Activated naive CD4-positive, alpha-beta T cell treated with anti-CD3 and anti-CD28 coated beads, Interleukin-2, amount 10 ng/mL, durations not matched to agents 7 days and 5 days (primary cell): ENCODE measurements at regions not wholly inside any gene's neighbourhood (a gene's known extent, or its start where the extent isn't known, plus 50 kb on each side); places are given as distances from the start of the nearest gene placed in this dataset.

ENCODE experiments used
- CTCF ChIA-PET: fragments of 350-600 bp; sonication (Branson Sonifier 250); formaldehyde crosslinking; loops from one replicate; lab custom pipeline; 2021; ENCODE audit warnings: antibody characterized with exemption; lab: Charles Lee
- DNase-seq: peaks from one replicate; pipeline ENCODE4 v3.0.0-alpha.2; 2020
- H3K27ac Mint-ChIP-seq: one replicate; pipeline ENCODE4 v1.8.0; 2021; ENCODE audit warnings: mild to moderate bottlenecking, moderate library complexity, mixed read lengths
- H3K27me3 Mint-ChIP-seq: one replicate; pipeline ENCODE4 v1.8.0; 2021; ENCODE audit warnings: mild to moderate bottlenecking, mixed read lengths
- H3K36me3 Mint-ChIP-seq: one replicate; pipeline ENCODE4 v1.8.0; 2021; ENCODE audit warnings: mixed read lengths
- H3K4me1 Mint-ChIP-seq: one replicate; pipeline ENCODE4 v1.8.0; 2021; ENCODE audit warnings: mixed read lengths
- H3K4me3 Mint-ChIP-seq: one replicate; pipeline ENCODE4 v1.8.0; 2021; ENCODE audit warnings: mild to moderate bottlenecking, moderate library complexity, mixed read lengths
- H3K9me3 Mint-ChIP-seq: one replicate; pipeline ENCODE4 v1.8.0; 2021; ENCODE audit warnings: mixed read lengths

DNA sequence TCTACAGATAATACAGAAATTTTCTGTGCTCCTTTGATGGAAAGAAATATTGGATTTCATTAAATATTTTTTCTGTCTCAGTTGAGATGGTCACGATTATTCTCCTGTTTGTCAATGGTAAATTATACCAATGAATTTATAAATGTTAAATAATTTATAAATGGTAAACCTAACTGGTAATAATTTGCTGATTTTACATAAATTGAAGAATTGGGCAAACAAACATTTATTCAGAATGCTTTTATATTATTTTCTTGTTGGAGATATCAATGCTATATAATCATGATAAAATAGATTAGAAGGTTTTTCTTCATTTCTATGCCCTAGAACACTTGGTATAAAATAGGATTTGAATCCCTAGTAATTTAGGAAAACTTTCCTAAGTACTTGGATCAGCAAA lies 597.6 kb upstream of the IGFBP3 start:
- H3K4me3 Mint-ChIP-seq = no peak overlapping the region
- H3K36me3 Mint-ChIP-seq = no peaks in the 10 kb centered on the region
- CTCF ChIA-PET = no interaction called here
- H3K27ac Mint-ChIP-seq = no peak overlapping the region
- H3K9me3 Mint-ChIP-seq = peaks cover 4% of the 10 kb centered on the region
- H3K27me3 Mint-ChIP-seq = no peaks in the 10 kb centered on the region
- DNase-seq = no peak
- H3K4me1 Mint-ChIP-seq = no peaks in the 10 kb centered on the region

GRCh38 chr7:46515844-46516590 lies 594.9 kb upstream of the IGFBP3 start:
- Mint-ChIP-seq H3K9me3 (peaks cover 2% of the 10 kb centered on the region), H3K36me3 (no peaks in the 10 kb centered on the region), H3K27me3 (no peaks in the 10 kb centered on the region), H3K4me1 (no peaks in the 10 kb centered on the region), H3K4me3 (no peak overlapping the region), H3K27ac (no peak overlapping the region)
- CTCF ChIA-PET = no interaction called here
- no peak for DNase-seq

GRCh38 chr7:46513447-46513848 lies 592.4 kb upstream of the IGFBP3 start:
- CTCF ChIA-PET = no interaction called here
- DNase-seq = no peak

GRCh38 chr7:46512891-46513413 lies 591.9 kb upstream of the IGFBP3 start:
- Mint-ChIP-seq H3K27ac (no peak overlapping the region), H3K4me3 (no peak overlapping the region), H3K9me3 (peaks cover 2% of the 10 kb centered on the region), H3K27me3 (no peaks in the 10 kb centered on the region), H3K36me3 (no peaks in the 10 kb centered on the region), H3K4me1 (no peaks in the 10 kb centered on the region)
- no peak for DNase-seq
- CTCF ChIA-PET = no interaction called here

More at GRCh38 chr7:46513447-46513848, 592.4 kb upstream of the IGFBP3 start:
- Mint-ChIP-seq H3K36me3 (no peaks in the 10 kb centered on the region), H3K27ac (no peak overlapping the region), H3K9me3 (peaks cover 2% of the 10 kb centered on the region), H3K4me1 (no peaks in the 10 kb centered on the region), H3K4me3 (no peak overlapping the region), H3K27me3 (no peaks in the 10 kb centered on the region)

DNA sequence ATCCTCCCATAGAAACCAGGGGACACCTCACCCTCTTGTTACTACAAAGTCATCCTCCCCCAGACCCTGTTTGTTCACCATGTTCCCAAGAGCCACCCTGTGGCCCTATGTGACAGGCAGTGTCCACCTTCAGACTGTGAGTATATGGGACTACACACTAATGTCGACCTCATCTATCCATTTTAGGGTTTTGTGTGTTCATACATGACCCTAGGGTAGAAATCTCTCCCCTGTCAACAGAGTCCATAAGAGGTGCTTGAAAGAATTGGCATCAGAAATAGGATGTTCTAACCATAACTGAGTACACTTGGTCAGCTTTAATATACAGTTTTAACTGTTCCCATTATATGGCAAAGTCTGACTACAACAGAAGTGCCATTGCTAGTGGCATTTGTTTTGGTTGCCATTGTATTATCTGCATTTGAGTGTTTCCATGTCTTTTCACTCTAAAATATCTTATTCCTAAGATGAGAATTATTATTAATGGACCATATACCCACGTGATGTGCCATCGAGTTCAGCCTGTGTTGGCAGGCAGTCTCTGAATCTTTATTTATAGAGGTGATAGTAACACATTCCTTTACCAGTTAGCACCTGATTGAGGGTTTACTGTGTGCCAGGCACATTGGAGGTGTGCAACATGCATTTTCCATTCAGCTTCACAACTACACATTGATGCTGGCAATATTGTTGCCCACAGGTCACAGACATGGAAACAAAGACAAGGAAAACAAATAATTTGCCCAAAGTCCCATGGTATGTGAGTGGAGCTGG lies 590.6 kb upstream of the IGFBP3 start:
- CTCF ChIA-PET = no interaction called here
- Mint-ChIP-seq H3K4me1 (no peaks in the 10 kb centered on the region), H3K36me3 (no peaks in the 10 kb centered on the region), H3K27ac (no peak overlapping the region), H3K4me3 (no peak overlapping the region), H3K9me3 (peaks cover 2% of the 10 kb centered on the region), H3K27me3 (no peaks in the 10 kb centered on the region)
- no peak for DNase-seq

GRCh38 chr7:46508583-46508982 lies 587.5 kb upstream of the IGFBP3 start:
- Mint-ChIP-seq H3K27ac (no peak overlapping the region), H3K27me3 (no peaks in the 10 kb centered on the region), H3K4me3 (no peak overlapping the region), H3K4me1 (no peaks in the 10 kb centered on the region), H3K36me3 (no peaks in the 10 kb centered on the region), H3K9me3 (peaks cover 4% of the 10 kb centered on the region)
- CTCF ChIA-PET = no interaction called here
- DNase-seq = no peak

DNA sequence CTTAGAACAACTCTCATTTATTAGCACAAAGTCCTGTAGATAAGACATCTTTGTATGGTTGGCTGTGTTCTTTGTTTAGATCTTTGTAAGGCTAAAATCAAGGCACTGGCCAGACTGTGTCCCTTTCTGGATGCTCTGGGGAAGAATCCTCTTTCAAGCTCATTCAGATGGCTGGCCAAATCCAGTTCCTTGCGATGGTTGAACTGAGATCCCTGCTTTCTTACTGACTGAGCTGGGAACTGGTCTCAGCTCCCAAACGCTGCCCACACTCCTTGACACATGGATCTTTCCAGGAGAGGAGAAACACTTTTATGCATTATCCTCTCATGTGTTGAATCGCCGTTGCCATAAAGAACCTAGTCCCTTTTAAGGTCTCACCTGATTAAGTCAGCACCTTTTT lies 586.5 kb upstream of the IGFBP3 start:
- H3K27ac Mint-ChIP-seq = no peak overlapping the region
- H3K36me3 Mint-ChIP-seq = no peaks in the 10 kb centered on the region
- H3K27me3 Mint-ChIP-seq = no peaks in the 10 kb centered on the region
- CTCF ChIA-PET = no interaction called here
- DNase-seq = no peak
- H3K9me3 Mint-ChIP-seq = peaks cover 8% of the 10 kb centered on the region
- no peaks in the 10 kb centered on the region for H3K4me1 Mint-ChIP-seq
- no peak overlapping the region for H3K4me3 Mint-ChIP-seq

- H3K27ac Mint-ChIP-seq = no peak overlapping the region
- H3K4me1 Mint-ChIP-seq = no peaks in the 10 kb centered on the region
- H3K9me3 Mint-ChIP-seq = peaks cover 13% of the 10 kb centered on the region
- CTCF ChIA-PET = no interaction called here
- H3K27me3 Mint-ChIP-seq = no peaks in the 10 kb centered on the region
- no peaks in the 10 kb centered on the region for H3K36me3 Mint-ChIP-seq
- no peak for DNase-seq
- no peak overlapping the region for H3K4me3 Mint-ChIP-seq
Observed at GRCh38 chr7:46494441-46494840, 573.4 kb upstream of the IGFBP3 start.

DNA sequence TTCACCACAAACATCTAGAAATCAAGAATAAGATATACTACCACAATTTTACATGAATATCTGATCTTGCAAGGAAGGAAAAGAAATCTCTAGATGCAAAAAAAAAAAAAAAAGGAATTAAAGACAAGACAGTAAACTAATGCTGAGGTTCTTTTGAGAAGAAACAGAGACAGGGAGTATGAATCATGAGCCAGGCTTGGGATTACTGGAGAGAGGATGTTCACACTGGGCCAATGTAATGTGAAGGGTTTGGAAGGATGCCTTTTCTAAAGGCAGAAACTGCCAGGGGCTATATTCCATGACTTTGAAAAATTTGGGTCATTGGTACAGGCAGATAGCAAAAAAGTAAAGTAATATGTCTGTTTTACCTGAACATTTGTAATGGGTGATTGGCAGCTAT lies 573.0 kb upstream of the IGFBP3 start:
- Mint-ChIP-seq H3K4me1 (no peaks in the 10 kb centered on the region), H3K27me3 (no peaks in the 10 kb centered on the region), H3K27ac (no peak overlapping the region), H3K36me3 (no peaks in the 10 kb centered on the region), H3K9me3 (peaks cover 13% of the 10 kb centered on the region), H3K4me3 (no peak overlapping the region)
- DNase-seq = no peak
- CTCF ChIA-PET = no interaction called here

DNA sequence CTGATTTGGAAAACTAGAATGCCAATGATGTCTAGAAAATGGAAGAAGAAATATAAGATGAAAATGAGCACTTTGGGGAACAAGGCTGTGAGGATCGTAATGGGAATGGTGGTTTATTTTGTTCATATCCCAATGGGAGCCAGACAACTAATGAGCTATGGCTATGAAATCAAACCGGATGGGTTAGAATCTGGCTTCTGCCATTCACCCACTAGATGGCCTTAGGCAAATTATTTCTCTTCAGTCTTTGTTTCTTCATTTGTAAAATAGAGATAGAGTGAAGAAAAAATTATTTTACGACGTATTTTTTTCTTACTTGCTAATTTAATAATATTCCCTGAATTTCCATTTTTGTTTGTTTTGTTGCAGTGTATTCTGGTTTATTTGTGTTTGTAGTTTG lies 572.1 kb upstream of the IGFBP3 start:
- CTCF ChIA-PET = no interaction called here
- Mint-ChIP-seq H3K4me1 (no peaks in the 10 kb centered on the region), H3K9me3 (peaks cover 8% of the 10 kb centered on the region)

DNA sequence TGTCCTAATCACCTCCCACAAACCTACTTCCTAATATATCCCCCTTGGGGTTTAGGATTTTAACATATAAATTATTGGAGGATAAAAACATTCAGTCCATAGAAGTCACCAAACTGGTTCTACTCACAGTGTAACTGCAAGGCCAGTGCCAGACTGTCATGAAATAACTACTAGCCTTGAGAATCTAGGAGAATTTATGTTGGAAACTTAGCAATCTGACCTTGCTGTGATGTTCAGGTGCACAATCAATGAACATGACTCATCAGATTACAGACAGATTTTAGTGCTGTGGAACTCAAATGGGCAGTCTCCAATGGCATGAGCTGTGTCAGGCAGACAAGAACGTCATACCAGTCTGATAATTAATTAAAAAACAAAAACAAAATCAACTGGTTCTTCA lies 571.4 kb upstream of the IGFBP3 start:
- Mint-ChIP-seq H3K27me3 (no peaks in the 10 kb centered on the region), H3K36me3 (no peaks in the 10 kb centered on the region), H3K9me3 (peaks cover 7% of the 10 kb centered on the region), H3K4me3 (no peak overlapping the region), H3K4me1 (no peaks in the 10 kb centered on the region), H3K27ac (no peak overlapping the region)
- CTCF ChIA-PET = no interaction called here
- no peak for DNase-seq

More for the DNA sequence above, 572.1 kb upstream of the IGFBP3 start:
- no peaks in the 10 kb centered on the region for H3K36me3 Mint-ChIP-seq
- no peak overlapping the region for H3K27ac Mint-ChIP-seq
- H3K27me3 Mint-ChIP-seq = no peaks in the 10 kb centered on the region
- no peak overlapping the region for H3K4me3 Mint-ChIP-seq
- no peak for DNase-seq

DNA sequence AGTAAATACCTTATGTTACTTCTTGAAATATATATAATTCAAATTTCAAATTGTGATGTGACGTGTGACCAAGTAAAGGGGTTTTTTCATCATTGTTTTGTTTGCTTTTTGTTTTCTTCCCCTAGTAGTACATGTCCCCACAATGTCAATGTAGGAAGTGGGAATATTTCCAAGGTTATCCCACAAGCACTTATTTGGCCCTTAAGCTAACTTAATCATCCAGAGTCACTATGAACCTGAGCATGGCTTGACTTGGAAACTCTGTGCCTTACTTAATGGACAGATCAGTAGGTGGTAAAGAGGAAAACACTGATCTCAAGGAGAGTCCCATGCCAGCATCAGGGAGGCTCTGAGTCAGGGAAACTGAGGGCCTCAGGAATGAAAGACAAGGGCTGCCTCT lies 569.3 kb upstream of the IGFBP3 start:
- no peaks in the 10 kb centered on the region for H3K36me3 Mint-ChIP-seq
- no peak overlapping the region for H3K27ac Mint-ChIP-seq
- H3K4me1 Mint-ChIP-seq = no peaks in the 10 kb centered on the region
- CTCF ChIA-PET = no interaction called here
- H3K27me3 Mint-ChIP-seq = no peaks in the 10 kb centered on the region
- no peak for DNase-seq
- peaks cover 5% of the 10 kb centered on the region for H3K9me3 Mint-ChIP-seq
- H3K4me3 Mint-ChIP-seq = no peak overlapping the region

DNA sequence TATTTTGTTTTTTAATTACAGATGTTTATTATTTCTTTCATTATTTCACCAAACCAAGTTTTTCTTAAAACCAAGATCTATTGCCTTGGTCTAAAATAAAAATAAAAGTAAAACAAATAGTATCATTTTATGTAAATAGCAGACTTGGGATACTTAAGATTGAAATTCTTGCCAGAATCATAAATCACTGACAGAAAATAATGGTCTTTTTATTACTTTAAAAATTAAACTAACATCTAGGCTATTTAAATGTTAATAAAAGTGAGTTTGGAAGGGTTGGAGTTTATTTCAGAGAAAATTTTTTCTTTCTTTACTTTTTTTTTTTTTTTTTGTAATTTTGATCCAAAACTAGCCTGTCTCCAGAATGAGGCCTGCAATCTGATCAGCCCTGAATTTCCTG lies 568.0 kb upstream of the IGFBP3 start:
- Mint-ChIP-seq H3K9me3 (peaks cover 5% of the 10 kb centered on the region), H3K4me1 (no peaks in the 10 kb centered on the region), H3K4me3 (no peak overlapping the region), H3K36me3 (no peaks in the 10 kb centered on the region), H3K27ac (no peak overlapping the region), H3K27me3 (no peaks in the 10 kb centered on the region)
- CTCF ChIA-PET = no interaction called here
- DNase-seq = no peak

GRCh38 chr7:46488607-46489006 lies 567.5 kb upstream of the IGFBP3 start:
- peaks cover 7% of the 10 kb centered on the region for H3K9me3 Mint-ChIP-seq
- CTCF ChIA-PET = no interaction called here
- no peak overlapping the region for H3K4me3 Mint-ChIP-seq
- H3K4me1 Mint-ChIP-seq = no peaks in the 10 kb centered on the region
- H3K27me3 Mint-ChIP-seq = no peaks in the 10 kb centered on the region
- no peaks in the 10 kb centered on the region for H3K36me3 Mint-ChIP-seq
- no peak overlapping the region for H3K27ac Mint-ChIP-seq
- DNase-seq = no peak
